Stomach (tissue), 8 donors: ENCODE measurements at regions not wholly inside any gene's neighbourhood (a gene's known extent, or its start where the extent isn't known, plus 50 kb on each side); places are given as distances from the start of the nearest gene placed in this dataset.

Source experiments
- DNase-seq, 2 donors: peaks; one replicate each; pipeline versions ENCODE4 v3.0.0 to v3.0.0-alpha.2; 2013 to 2019
- H3K27ac ChIP-seq, 5 donors: fragments of 200-600 bp in 4 of 5; sonication (generic) in 4 of 5; one replicate each; pipeline ENCODE4 v1.5.1; 2013 to 2019; ENCODE audit warnings: mild to moderate bottlenecking in 1 of 5, moderate library complexity in 1 of 5
- H3K27me3 ChIP-seq, 3 donors: fragments of 200-600 bp; sonication (generic); one replicate each; pipeline ENCODE4 v1.5.1; 2017 to 2019; ENCODE audit warnings: mixed run types in 1 of 3
- H3K36me3 ChIP-seq, 4 donors: fragments of 200-600 bp; sonication (generic); 1 replicate in 3 of 4; 2 replicates in 1 of 4; pipeline ENCODE4 v1.5.1; 2016 to 2019
- H3K4me1 ChIP-seq, 4 donors: fragments of 200-600 bp; sonication (generic); one replicate each; pipeline ENCODE4 v1.5.1; 2016 to 2019
- H3K4me3 ChIP-seq, 4 donors: fragments of 200-600 bp; sonication (generic) in 3 of 4; one replicate each; pipeline ENCODE4 v1.5.1; 2016 to 2019; ENCODE audit warnings: mild to moderate bottlenecking in 1 of 4
- H3K9me3 ChIP-seq, 4 donors: fragments of 200-600 bp; sonication (generic); one replicate each; pipeline ENCODE4 v1.5.1; 2016 to 2019
- CTCF ChIP-seq, 7 experiments: fragments of 450-650 bp in 4 of 7; fragments of 200-600 bp in 3 of 7; sonication (generic) in 3 of 7; IDR thresholded peaks; one replicate each; pipeline ENCODE4 v1.5.1; 2016 to 2019; ENCODE audit warnings: antibody characterized with exemption in 7 of 7, control low read depth in 2 of 7, mild to moderate bottlenecking in 1 of 7
- EP300 ChIP-seq: sonication (generic); formaldehyde crosslinking; IDR thresholded peaks from one replicate; pipeline ENCODE4 v1.6.1; 2017; ENCODE audit warnings: antibody characterized with exemption
- POLR2A ChIP-seq, 4 donors: fragments of 450-650 bp; IDR thresholded peaks; one replicate each; pipeline ENCODE4 v1.6.1; 2016; ENCODE audit warnings: antibody characterized with exemption in 4 of 4, control low read depth in 2 of 4, mild to moderate bottlenecking in 1 of 4, moderate library complexity in 1 of 4
- POLR2AphosphoS5 ChIP-seq, 3 donors: sonication (generic); formaldehyde crosslinking; IDR thresholded peaks; one replicate each; pipeline ENCODE4 v1.6.1; 2016; ENCODE audit warnings: antibody characterized with exemption in 3 of 3
- WGBS, 5 donors: extraction: QIAGEN DNeasy Blood & Tissue Kit in 3 of 5; methylation state at CpG; one replicate each; pipeline versions ENCODE4 v1.1.5 to v1.1.7; 2013 to 2018; 5-methylcytosine and 5-hydroxymethylcytosine counted together
- intact Hi-C: fragments of 100-400 bp; cut with DNase I; formaldehyde crosslinking; loops from one replicate; pipeline ENCODE4 v1.15.1; 2023; ENCODE audit warnings: low total_unique reads
- donor health status: healthy with polysubstance abuse.
- donor health status: Bipolar disorder and iron deficiency.
- donor health status: healthy.

- intact Hi-C loops = no loop called here
- Histone ChIP-seq H3K4me3 (no peak overlapping the region), H3K27ac (peak overlapping the region in 3 of 5 donors; percentile 2 to 64 (median 17))
Measured at GRCh38 chr12:58583529-58583928, 336.8 kb downstream of the LRIG3 start.

GRCh38 chr12:58583940-58584339, 336.4 kb downstream of the LRIG3 start:
- DNase-seq = no peak
- Histone ChIP-seq H3K9me3 (no peaks in the 10 kb centered on the region), H3K27ac (peak overlapping the region in 3 of 5 donors; percentile 2 to 64 (median 17)), H3K27me3 (no peaks in the 10 kb centered on the region), H3K4me1 (peaks cover 0 to 13% (median 5%) of the 10 kb centered on the region in 4 donors), H3K4me3 (no peak overlapping the region), H3K36me3 (no peaks in the 10 kb centered on the region)
- TF ChIP-seq POLR2AphosphoS5 (IDR thresholded peaks at IDR 0.05) = no peak
- no peak for TF ChIP-seq CTCF (IDR thresholded peaks at IDR 0.05)
- no peak for TF ChIP-seq POLR2A (IDR thresholded peaks at IDR 0.05)
- TF ChIP-seq EP300 = no peak
- intact Hi-C loops = no loop called here
- WGBS, 5 donors = 65 to 93% (median 80%) methylated on average over 1 of the region's 1 CpG

More at GRCh38 chr12:58583529-58583928, 336.8 kb downstream of the LRIG3 start:
- DNase-seq = no peak
- Histone ChIP-seq H3K27me3 (no peaks in the 10 kb centered on the region), H3K4me1 (peaks cover 0 to 13% (median 5%) of the 10 kb centered on the region in 4 donors), H3K36me3 (no peaks in the 10 kb centered on the region), H3K9me3 (no peaks in the 10 kb centered on the region)
- 31 to 45% (median 38%) methylated on average over 2 of the region's 2 CpGs for WGBS, 5 donors
- peak in 1 of 3 donors; percentile 44 for TF ChIP-seq POLR2AphosphoS5 (IDR thresholded peaks at IDR 0.05)
- TF ChIP-seq EP300 = no peak

GRCh38 chr12:58584880-58585279, 335.4 kb downstream of the LRIG3 start:
- DNase-seq = no peak
- no peaks in the 10 kb centered on the region for H3K36me3 ChIP-seq
- H3K27me3 ChIP-seq = no peaks in the 10 kb centered on the region
- no peaks in the 10 kb centered on the region for H3K9me3 ChIP-seq
- intact Hi-C loops = no loop called here
- H3K4me3 ChIP-seq = no peak overlapping the region
- H3K4me1 ChIP-seq = peaks cover 0 to 13% (median 5%) of the 10 kb centered on the region in 4 donors
- TF ChIP-seq CTCF (IDR thresholded peaks at IDR 0.05) (no peak), EP300 (no peak)
- 67 to 88% (median 84%) methylated on average over 2 of the region's 2 CpGs for WGBS, 5 donors
- H3K27ac ChIP-seq = peak overlapping the region in 3 of 5 donors; percentile 2 to 64 (median 17)

GRCh38 chr12:58586762-58587161, 333.5 kb downstream of the LRIG3 start:
- peaks cover 0 to 13% (median 5%) of the 10 kb centered on the region in 4 donors for H3K4me1 ChIP-seq
- H3K27me3 ChIP-seq = no peaks in the 10 kb centered on the region
- intact Hi-C loops = no loop called here
- H3K9me3 ChIP-seq = no peaks in the 10 kb centered on the region
- no peak overlapping the region for H3K27ac ChIP-seq
- no peak overlapping the region for H3K4me3 ChIP-seq
- no peaks in the 10 kb centered on the region for H3K36me3 ChIP-seq
- no peak for DNase-seq
- 46 to 74% (median 68%) methylated on average over 3 of the region's 3 CpGs for WGBS, 5 donors
- TF ChIP-seq EP300 (no peak), POLR2AphosphoS5 (IDR thresholded peaks at IDR 0.05) (no peak), POLR2A (IDR thresholded peaks at IDR 0.05) (no peak), CTCF (IDR thresholded peaks at IDR 0.05) (no peak)

- Histone ChIP-seq H3K4me1 (peaks cover 0 to 28% (median 5%) of the 10 kb centered on the region in 4 donors), H3K4me3 (no peak overlapping the region), H3K9me3 (no peaks in the 10 kb centered on the region), H3K36me3 (no peaks in the 10 kb centered on the region), H3K27ac (no peak overlapping the region), H3K27me3 (no peaks in the 10 kb centered on the region)
- no peak for TF ChIP-seq POLR2A (IDR thresholded peaks at IDR 0.05)
- TF ChIP-seq POLR2AphosphoS5 (IDR thresholded peaks at IDR 0.05) = no peak
- no peak for TF ChIP-seq EP300
- TF ChIP-seq CTCF (IDR thresholded peaks at IDR 0.05) = no peak
- intact Hi-C loops = no loop called here
- WGBS, 5 donors = 59 to 76% (median 68%) methylated on average over 3 of the region's 3 CpGs
- DNase-seq = no peak
Measured at GRCh38 chr12:58588770-58589169, 331.5 kb downstream of the LRIG3 start.
